Suppressor macrophage (primary cell): ENCODE measurements at regions not wholly inside any gene's neighbourhood (a gene's known extent, or its start where the extent isn't known, plus 50 kb on each side); places are given as distances from the start of the nearest gene placed in this dataset.

ENCODE experiments used
- DNase-seq, 4 experiments: peaks; one replicate each; pipeline ENCODE4 v3.0.0-alpha.2; 2020 to 2022

- DNase-seq, result no peak
Measured at GRCh38 chr4:123031664-123032063, 109.3 kb upstream of the NUDT6 start.

- DNase-seq, result no peak
Measured at GRCh38 chr4:123034023-123034422, 111.6 kb upstream of the NUDT6 start.

- DNase-seq, result no peak
Measured at GRCh38 chr4:123035239-123035638, 112.8 kb upstream of the NUDT6 start.

GRCh38 chr4:123037804-123038203 is 115.4 kb upstream of the NUDT6 start:
- DNase-seq, result no peak

- no peak for DNase-seq
Measured at GRCh38 chr4:123042095-123042494, 119.7 kb upstream of the NUDT6 start.

- DNase-seq, result no peak
Measured at GRCh38 chr4:123043013-123043412, 120.6 kb upstream of the NUDT6 start.

GRCh38 chr4:123043793-123044425 is 121.5 kb upstream of the NUDT6 start:
- DNase-seq, result no peak

GRCh38 chr4:123046096-123046495 is 123.7 kb upstream of the NUDT6 start:
- no peak for DNase-seq

GRCh38 chr4:123050018-123050417 is 127.6 kb upstream of the NUDT6 start:
- no peak for DNase-seq

GRCh38 chr4:123052007-123052406 is 129.6 kb upstream of the NUDT6 start:
- DNase-seq, result no peak

GRCh38 chr4:123055943-123056342 is 133.5 kb upstream of the NUDT6 start:
- DNase-seq, result no peak

GRCh38 chr4:123060039-123060770 is 137.8 kb upstream of the NUDT6 start:
- DNase-seq, result no peak

- DNase-seq, result no peak
Measured at GRCh38 chr4:123064390-123064789, 142.0 kb upstream of the NUDT6 start.

- DNase-seq, result no peak
Measured at GRCh38 chr4:123068081-123068480, 145.7 kb upstream of the NUDT6 start.

- DNase-seq, result no peak
Measured at GRCh38 chr4:123072060-123072459, 149.7 kb upstream of the NUDT6 start.

- DNase-seq, result no peak
Measured at GRCh38 chr4:123073650-123074049, 151.3 kb upstream of the NUDT6 start.

- no peak for DNase-seq
Measured at GRCh38 chr4:123077330-123077729, 154.9 kb upstream of the NUDT6 start.

- no peak for DNase-seq
Measured at GRCh38 chr4:123081971-123082370, 159.6 kb upstream of the NUDT6 start.

- DNase-seq, result peak in 3 of 4 experiments; percentile 1 to 55 (median 37)
Measured at GRCh38 chr4:123083646-123084045, 161.2 kb upstream of the NUDT6 start.

GRCh38 chr4:123088501-123088900 is 166.1 kb upstream of the NUDT6 start:
- peak; percentile 40 to 68 (median 52) for DNase-seq

GRCh38 chr4:123090886-123091285 is 168.5 kb upstream of the NUDT6 start:
- DNase-seq, result no peak

- DNase-seq, result no peak
Measured at GRCh38 chr4:123092586-123092985, 170.2 kb upstream of the NUDT6 start.

- no peak for DNase-seq
Measured at GRCh38 chr4:123093236-123093635, 170.8 kb upstream of the NUDT6 start.

GRCh38 chr4:123096038-123096437 is 173.6 kb upstream of the NUDT6 start:
- DNase-seq, result no peak
